ENCODE measurements at regions not wholly inside any gene's neighbourhood (a gene's known extent, or its start where the extent isn't known, plus 50 kb on each side); places are given as distances from the start of the nearest gene placed in this dataset.
"Not testable (repeated sequence)": the region's sequence is repeated elsewhere in the genome, so short reads cannot be mapped to it uniquely, and the experiment has no call there.

DNA sequence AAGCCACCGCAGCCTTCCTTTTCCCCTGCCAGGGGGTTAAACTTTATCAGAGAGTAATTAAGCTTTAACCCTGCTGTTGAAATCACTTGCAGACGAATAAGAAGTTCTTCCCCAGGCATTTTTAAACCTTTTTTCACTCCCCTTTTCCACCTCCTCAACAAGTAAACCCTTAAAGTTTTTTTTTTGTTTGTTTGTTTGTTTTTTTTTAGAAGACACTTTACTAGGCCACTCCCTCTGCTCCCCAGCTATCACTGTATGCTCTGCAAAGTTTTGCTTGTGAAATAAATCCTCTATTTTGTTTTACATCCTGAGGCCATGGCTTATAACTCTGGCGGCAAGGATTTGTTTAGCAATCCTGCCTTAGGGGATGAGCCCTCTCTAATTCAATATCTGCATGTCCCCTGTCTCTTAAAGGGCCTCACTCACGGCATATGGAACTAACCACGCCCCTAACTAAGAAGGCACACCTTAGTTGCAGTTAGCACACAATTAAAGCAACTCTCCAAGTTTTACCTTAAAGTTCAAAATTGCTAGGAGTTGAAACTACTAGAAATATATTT lies 1354.7 kb upstream of the LRRTM3 start:
- no peak for DNase-seq

DNA sequence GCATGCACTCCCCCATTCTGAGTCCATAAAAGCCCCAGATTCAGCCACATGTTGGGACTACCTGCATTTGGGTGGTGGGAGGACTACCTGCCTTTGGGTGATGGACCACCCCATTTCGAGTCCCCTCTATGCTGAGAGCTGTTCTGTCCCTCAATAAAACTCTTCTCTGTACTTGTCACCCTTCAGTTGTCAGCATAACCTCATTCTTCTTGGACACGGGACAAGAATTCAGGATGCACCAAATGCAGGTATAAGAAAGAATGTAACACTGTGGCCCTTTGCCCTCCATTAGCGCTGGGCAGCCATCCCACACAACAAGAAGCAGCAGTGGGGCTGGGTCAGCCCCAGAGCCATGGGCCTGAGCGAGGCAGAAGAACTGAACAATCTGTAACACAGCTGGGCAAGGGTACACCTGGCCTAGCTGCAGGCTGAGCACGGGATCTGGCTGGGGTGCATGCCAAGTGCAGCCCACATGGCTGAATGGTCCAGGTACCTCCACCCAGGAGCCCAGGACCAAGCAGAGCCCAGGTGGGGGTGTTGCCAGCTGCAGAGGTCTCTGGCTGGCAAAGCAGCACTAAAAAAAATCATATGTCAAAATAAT lies 1344.3 kb upstream of the LRRTM3 start:
- no peak for DNase-seq

GRCh38 chr10:65602182-65602865 lies 1323.5 kb upstream of the LRRTM3 start:
- DNase-seq, result no peak

DNA sequence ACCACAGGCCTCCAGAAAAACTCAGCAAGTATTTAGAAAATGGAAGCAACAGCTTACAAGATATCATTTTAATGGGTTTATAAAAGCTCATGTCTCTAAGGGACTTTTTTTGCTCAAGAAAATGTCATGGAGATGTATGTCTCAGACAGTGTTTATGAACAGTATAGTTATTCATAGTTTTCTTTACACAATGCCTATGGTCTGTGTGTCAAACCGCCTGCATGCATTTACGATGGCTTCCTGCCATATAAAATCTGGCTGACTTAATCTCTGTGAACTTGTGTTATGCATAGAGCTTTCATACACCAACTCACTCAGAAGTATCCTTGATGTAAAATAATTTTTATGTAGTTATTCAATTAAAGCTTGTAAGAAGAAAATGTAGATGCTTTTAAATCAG lies 1314.2 kb upstream of the LRRTM3 start:
- peak; percentile 80 for DNase-seq

DNA sequence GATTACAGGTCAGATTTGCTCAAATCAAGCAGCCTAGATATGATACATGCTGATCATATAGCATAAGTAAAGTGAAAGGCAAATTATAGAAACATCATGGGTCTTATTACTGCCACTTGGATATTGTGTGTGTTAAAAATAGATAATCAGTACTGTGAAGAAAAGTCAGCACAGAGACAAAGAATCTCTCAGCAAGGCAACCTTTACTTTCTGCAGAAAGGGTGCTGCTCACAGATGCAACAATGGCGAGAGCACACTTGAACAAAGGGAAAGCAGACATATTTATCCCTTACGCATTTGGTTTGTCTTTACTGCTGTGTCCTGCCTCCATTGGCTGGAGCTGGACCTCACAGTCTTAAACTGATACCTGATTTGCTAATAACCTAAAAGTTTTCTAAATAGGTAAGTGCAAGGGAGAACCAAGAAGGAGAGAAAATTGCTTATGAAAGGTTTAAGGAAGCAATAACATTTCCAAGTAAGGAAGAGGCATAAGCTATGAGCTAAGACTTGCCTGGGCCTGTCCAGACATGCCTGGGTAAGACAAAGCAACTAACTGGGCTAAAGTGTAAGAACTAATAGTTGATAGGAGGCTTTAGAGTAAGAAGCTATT lies 1310.8 kb upstream of the LRRTM3 start:
- no peak for DNase-seq

DNA sequence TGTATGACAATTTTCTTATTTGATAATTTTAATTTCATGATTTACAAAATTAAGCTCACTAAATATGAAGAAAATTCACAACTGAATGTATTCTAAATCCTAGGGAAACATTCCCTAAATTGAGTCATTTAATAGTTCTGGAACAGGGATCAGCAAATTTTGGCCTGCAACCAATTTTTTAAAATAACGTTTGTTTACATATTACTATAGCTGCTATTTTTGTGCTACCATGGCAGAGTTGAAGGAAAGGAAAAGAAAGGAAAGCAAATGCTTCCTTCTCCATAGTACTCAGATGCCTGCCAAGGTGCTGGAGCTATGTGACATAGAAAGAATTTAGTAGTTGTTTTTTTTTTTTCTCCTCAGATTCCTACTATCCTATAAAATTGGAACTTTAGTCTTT lies 1307.7 kb upstream of the LRRTM3 start:
- DNase-seq, result peak; percentile 53

GRCh38 chr10:65620404-65621048 lies 1305.3 kb upstream of the LRRTM3 start:
- DNase-seq, result no peak

- no peak for DNase-seq
Observed at GRCh38 chr10:65622608-65623007, 1303.2 kb upstream of the LRRTM3 start.

GRCh38 chr10:65628493-65629139 lies 1297.2 kb upstream of the LRRTM3 start:
- DNase-seq, result peak; percentile 7

DNA sequence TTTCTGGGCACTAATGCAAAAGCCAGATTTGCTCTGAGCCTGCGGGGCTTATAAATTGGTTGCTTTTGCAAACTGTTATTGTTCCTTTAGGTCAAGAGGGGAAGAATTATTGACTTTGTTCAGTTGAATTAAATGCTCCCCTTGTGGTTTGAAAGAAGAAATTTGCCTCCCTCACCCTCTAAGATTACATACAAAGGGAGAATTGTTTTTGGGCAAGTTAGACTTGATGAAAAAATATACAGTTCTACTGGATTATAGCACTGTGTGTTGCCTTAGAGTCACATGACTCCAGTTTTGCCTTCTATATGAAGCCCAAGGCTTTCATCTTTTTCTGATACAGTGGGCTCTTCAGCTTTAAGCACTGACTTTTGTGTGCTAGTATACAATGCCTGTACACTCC lies 1265.8 kb upstream of the LRRTM3 start:
- DNase-seq, result no peak

DNA sequence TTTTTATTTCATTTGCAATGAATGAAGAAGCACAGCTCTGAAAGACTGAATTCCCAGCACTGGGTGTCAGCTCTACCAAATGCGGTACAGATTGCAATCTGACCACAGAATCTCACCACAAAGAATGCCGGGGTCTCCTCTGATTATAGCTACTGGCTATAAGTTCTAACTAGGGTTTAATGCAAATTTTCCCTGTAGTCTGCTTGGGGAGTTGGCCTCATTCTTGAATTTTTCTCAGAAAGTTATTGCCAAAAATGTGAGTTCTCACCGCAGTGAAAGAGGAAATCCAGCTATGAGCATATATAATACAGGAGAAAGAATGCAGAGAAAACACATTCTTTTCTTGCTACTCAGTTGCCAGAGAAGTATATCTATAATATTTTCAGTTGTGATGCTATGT lies 1255.7 kb upstream of the LRRTM3 start:
- DNase-seq, result peak; percentile 98

DNA sequence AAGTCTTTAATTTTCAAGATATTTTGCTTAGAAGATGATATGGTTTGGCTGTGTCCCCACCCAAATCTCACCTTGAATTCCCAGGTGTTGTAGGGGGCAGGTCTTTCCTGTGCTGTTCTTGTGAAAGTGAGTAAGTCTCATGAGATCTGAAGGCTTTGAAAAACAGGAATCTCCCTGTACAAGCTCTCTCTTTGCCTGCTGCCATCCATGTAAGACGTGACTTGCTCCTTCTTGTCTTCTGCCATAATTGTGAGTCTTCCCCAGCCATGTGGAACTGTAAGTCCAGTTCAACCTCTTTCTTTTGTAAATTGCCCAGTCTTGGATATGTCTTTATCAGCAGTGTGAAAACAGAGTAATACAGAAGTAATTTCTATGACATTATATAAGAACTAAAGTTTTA lies 1255.2 kb upstream of the LRRTM3 start:
- DNase-seq, result not testable (repeated sequence)

- DNase-seq, result no peak
Observed at GRCh38 chr10:65675236-65675635, 1250.6 kb upstream of the LRRTM3 start.

GRCh38 chr10:65684896-65685295 lies 1240.9 kb upstream of the LRRTM3 start:
- no peak for DNase-seq

- no peak for DNase-seq
Observed at GRCh38 chr10:65701168-65701776, 1224.6 kb upstream of the LRRTM3 start.

GRCh38 chr10:65708057-65708456 lies 1217.8 kb upstream of the LRRTM3 start:
- DNase-seq, result no peak

DNA sequence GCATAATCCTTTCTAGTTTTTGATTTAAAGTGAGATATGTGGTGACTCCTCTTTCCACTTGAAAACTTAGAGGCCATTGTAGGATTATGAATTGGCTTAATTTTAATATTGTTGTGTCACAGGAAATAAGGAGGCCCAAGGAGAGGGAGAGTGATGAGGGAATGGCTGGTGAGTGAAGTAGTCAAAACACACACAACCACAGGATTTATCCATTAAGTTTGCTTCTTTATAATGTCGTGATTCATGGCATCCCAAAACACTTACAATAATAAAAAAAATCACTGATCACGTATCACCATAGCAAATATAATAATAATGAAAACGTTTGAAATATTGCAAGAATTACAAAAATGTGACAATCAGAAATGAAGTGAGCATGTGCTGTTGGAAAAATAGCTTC lies 1215.5 kb upstream of the LRRTM3 start:
- DNase-seq, result peak; percentile 58

GRCh38 chr10:65719790-65720189 lies 1206.0 kb upstream of the LRRTM3 start:
- no peak for DNase-seq

DNA sequence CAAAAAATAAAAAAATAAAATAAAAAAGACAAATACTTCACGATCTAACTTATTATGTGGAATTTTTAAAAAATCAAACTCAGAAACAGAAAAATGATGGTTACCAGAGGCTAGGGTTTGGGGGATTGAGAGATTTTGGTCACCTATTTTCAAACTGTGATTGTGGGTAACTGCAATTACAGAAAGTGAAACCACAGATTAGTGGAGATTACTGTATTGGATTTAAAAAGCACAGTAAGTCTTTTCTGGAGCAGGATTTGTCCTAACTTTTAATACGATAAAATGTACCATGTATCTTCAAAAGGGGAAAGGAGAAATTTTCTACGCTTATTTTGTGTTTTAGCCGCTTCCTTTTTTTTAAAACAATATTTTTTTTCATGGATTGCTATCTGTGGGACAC lies 1204.9 kb upstream of the LRRTM3 start:
- DNase-seq, result no peak

DNA sequence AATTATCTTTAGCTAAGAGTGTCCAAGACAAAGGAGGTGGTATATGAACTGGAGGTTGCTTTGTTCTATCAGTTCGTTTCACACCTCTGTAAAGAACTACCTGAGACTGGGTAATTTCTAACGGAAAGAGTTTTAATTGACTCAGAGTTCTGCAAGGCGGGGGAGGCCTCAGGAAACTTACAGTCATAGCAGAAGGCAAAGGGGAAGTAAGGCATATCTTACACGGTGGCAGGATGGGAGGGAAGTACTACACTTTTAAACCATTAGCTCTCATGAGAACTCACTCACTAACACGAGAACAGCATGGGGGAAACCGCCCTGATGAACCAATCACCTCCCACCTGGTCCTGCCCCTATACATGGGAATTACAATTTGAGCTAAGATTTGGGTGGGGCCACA lies 1202.3 kb upstream of the LRRTM3 start:
- no peak for DNase-seq

DNA sequence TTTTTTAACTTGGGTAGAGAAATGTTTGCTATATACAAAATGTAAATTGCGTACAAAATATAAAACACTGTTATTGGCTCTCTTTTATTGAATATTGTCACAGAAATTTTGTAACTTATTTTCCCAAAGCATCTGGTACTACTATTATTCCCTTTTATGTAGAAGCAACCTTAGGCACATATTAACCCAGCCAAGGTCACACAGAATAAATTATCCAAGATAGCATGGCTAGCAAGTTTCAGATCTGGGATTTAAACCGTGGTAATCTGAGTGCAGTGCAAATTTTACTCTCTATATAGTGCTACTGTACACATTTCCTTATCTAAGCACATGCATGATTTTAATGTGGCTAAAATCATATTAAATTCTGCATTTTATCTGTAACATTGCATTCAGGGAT lies 1190.5 kb upstream of the LRRTM3 start:
- DNase-seq, result no peak

GRCh38 chr10:65742906-65743305 lies 1182.9 kb upstream of the LRRTM3 start:
- no peak for DNase-seq
